Hepatocyte (in vitro differentiated cells): ENCODE measurements at regions not wholly inside any gene's neighbourhood (a gene's known extent, or its start where the extent isn't known, plus 50 kb on each side); places are given as distances from the start of the nearest gene placed in this dataset.

Experiments
- DNase-seq: peaks from one replicate; pipeline ENCODE4 v3.0.0-alpha.2; 2016; ENCODE audit warnings: low spot score
- H2AFZ ChIP-seq: fragments of 200-600 bp; sonication (generic); 2 replicates; pipeline ENCODE4 v1.6.0; 2016; ENCODE audit warnings: antibody characterized with exemption, mild to moderate bottlenecking
- H3K27ac ChIP-seq: fragments of 200-600 bp; sonication (generic); 2 replicates; pipeline ENCODE4 v1.5.1; 2016; ENCODE audit warnings: mild to moderate bottlenecking
- H3K27me3 ChIP-seq: fragments of 200-600 bp; sonication (generic); 2 replicates; pipeline ENCODE4 v1.6.1; 2016
- H3K36me3 ChIP-seq: fragments of 200-600 bp; sonication (generic); replicated peaks from 2 replicates; pipeline ENCODE4 v1.5.1; 2016; ENCODE audit warnings: low read depth; ENCODE audit not compliant: insufficient read depth
- H3K4me1 ChIP-seq: fragments of 200-600 bp; sonication (generic); 2 replicates; pipeline ENCODE4 v1.5.1; 2016; ENCODE audit warnings: mild to moderate bottlenecking, moderate library complexity; ENCODE audit not compliant: insufficient read depth
- H3K4me2 ChIP-seq: fragments of 200-600 bp; sonication (generic); 2 replicates; pipeline ENCODE4 v1.6.0; 2016
- H3K4me3 ChIP-seq: fragments of 200-600 bp; sonication (generic); 2 replicates; pipeline ENCODE4 v1.5.1; 2016; ENCODE audit warnings: mild to moderate bottlenecking
- H3K79me2 ChIP-seq: fragments of 200-600 bp; sonication (generic); 2 replicates; pipeline ENCODE4 v1.6.0; 2017; ENCODE audit warnings: mild to moderate bottlenecking
- H3K9me2 ChIP-seq: fragments of 200-600 bp; sonication (generic); replicated peaks from 2 replicates; pipeline ENCODE4 v1.6.0; 2017; ENCODE audit warnings: mild to moderate bottlenecking; ENCODE audit not compliant: insufficient read depth
- H3K9me3 ChIP-seq: fragments of 200-600 bp; sonication (generic); 2 replicates; pipeline ENCODE4 v1.5.1; 2016; ENCODE audit warnings: low read depth, mild to moderate bottlenecking
- H4K20me1 ChIP-seq: fragments of 200-600 bp; sonication (generic); 2 replicates; pipeline ENCODE4 v1.6.0; 2016; ENCODE audit warnings: mild to moderate bottlenecking; ENCODE audit not compliant: insufficient read depth, poor library complexity, severe bottlenecking
- EZH2 ChIP-seq: fragments of 200-600 bp; sonication (generic); IDR thresholded peaks from 2 replicates; pipeline ENCODE4 v1.6.1; 2016; ENCODE audit warnings: antibody characterized with exemption, mild to moderate bottlenecking, borderline replicate concordance
- EZH2phosphoT487 ChIP-seq: fragments of 200-600 bp; sonication (generic); IDR thresholded peaks from one replicate; pipeline ENCODE4 v1.6.1; 2018; ENCODE audit warnings: antibody characterized with exemption, mild to moderate bottlenecking, low read depth, moderate library complexity; ENCODE audit not compliant: unreplicated experiment, severe bottlenecking
- WGBS: methylation state at CpG from one replicate; pipeline ENCODE4 v1.1.6; 2016; ENCODE audit warnings: low lambda C conversion rate; ENCODE audit errors: missing lambda C conversion rate; 5-methylcytosine and 5-hydroxymethylcytosine counted together
- TF ChIP-seq, protein P1 (sequence below): fragments of 200-600 bp; sonication (generic); IDR thresholded peaks from 2 replicates; pipeline ENCODE4 v1.5.1; 2016; ENCODE audit warnings: antibody characterized with exemption, mild to moderate bottlenecking; ENCODE audit not compliant: poor library complexity

DNA sequence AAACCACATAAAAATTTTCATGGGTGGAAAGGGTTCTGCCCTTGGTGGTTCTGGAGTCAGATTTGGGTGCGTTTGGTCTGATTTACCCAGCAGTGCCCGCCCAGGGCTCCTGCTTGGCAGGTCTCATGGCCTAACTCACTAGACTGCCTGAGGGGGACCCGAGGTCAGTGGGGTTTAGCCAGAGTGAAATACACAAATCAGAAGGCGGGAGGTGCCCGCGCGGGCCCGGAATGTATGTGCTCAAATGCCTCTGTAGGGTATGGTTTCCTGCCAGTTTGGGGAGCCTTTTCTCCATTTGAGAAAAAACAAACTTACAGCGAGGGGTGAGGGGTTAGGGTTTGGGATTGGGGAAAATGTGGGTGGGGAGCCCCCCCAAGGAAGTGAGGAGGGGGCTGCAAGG lies 70.9 kb upstream of the POLG start:
- 23% methylated on average over 9 of the region's 9 CpGs for WGBS
- H4K20me1 ChIP-seq, result no peaks in the 10 kb centered on the region
- TF ChIP-seq, protein P1, sequence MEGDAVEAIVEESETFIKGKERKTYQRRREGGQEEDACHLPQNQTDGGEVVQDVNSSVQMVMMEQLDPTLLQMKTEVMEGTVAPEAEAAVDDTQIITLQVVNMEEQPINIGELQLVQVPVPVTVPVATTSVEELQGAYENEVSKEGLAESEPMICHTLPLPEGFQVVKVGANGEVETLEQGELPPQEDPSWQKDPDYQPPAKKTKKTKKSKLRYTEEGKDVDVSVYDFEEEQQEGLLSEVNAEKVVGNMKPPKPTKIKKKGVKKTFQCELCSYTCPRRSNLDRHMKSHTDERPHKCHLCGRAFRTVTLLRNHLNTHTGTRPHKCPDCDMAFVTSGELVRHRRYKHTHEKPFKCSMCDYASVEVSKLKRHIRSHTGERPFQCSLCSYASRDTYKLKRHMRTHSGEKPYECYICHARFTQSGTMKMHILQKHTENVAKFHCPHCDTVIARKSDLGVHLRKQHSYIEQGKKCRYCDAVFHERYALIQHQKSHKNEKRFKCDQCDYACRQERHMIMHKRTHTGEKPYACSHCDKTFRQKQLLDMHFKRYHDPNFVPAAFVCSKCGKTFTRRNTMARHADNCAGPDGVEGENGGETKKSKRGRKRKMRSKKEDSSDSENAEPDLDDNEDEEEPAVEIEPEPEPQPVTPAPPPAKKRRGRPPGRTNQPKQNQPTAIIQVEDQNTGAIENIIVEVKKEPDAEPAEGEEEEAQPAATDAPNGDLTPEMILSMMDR, result no peak
- TF ChIP-seq EZH2phosphoT487 (no peak), EZH2 (no peak)
- H3K9me2 ChIP-seq, result no peaks in the 10 kb centered on the region
- H3K4me1 ChIP-seq, result peaks cover 7% of the 10 kb centered on the region
- no peak overlapping the region for H3K4me2 ChIP-seq
- H3K27me3 ChIP-seq, result peaks cover 99% of the 10 kb centered on the region
- DNase-seq, result no peak
- no peak overlapping the region for H3K4me3 ChIP-seq
- H2AFZ ChIP-seq, result no peak overlapping the region
- H3K9me3 ChIP-seq, result no peaks in the 10 kb centered on the region
- H3K79me2 ChIP-seq, result no peaks in the 10 kb centered on the region
- no peaks in the 10 kb centered on the region for H3K36me3 ChIP-seq
- no peak overlapping the region for H3K27ac ChIP-seq

DNA sequence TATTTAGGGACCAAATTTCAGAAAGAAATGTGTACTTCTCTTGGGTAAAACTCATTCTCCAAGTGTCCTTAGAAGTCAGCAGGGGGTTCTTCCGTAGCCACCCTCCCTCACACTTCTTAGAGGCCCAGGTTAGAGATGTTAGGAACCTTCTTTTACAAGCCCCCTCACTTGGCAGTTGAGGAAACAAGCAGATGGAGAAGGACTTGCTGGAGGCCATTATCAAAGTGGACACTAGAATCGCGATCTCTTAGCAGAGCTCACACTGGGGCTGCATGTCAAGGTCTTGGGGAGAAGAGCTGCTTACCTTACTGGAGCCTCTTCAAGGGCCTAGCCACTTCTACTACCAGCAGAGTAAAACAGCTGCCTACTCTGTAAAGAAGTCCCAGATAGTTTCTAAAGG lies 69.4 kb upstream of the POLG start:
- H2AFZ ChIP-seq, result no peak overlapping the region
- H4K20me1 ChIP-seq, result no peaks in the 10 kb centered on the region
- no peaks in the 10 kb centered on the region for H3K79me2 ChIP-seq
- no peak for DNase-seq
- peaks cover 99% of the 10 kb centered on the region for H3K27me3 ChIP-seq
- WGBS, result 51% methylated on average over 3 of the region's 3 CpGs
- no peak overlapping the region for H3K4me3 ChIP-seq
- TF ChIP-seq EZH2phosphoT487 (no peak), EZH2 (no peak)
- TF ChIP-seq, protein P1, result no peak
- peaks cover 20% of the 10 kb centered on the region for H3K4me1 ChIP-seq
- no peaks in the 10 kb centered on the region for H3K9me2 ChIP-seq
- no peaks in the 10 kb centered on the region for H3K9me3 ChIP-seq
- no peak overlapping the region for H3K4me2 ChIP-seq
- no peaks in the 10 kb centered on the region for H3K36me3 ChIP-seq
- H3K27ac ChIP-seq, result no peak overlapping the region

DNA sequence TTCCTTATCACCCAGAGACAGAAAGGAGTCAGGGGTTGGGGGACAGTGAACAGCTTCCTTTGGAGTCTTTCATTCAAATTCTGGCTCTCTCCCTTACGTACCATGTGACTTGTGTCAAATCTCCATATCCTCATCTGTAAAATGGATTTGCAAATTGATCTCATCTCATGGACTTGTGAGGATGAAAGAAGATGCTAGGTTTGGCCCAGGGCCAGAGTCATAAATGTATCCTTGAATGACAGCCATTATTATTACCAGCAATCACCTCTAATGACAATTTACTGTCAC lies 67.8 kb upstream of the POLG start:
- Histone ChIP-seq H3K4me3 (no peak overlapping the region), H3K27me3 (peaks cover 99% of the 10 kb centered on the region), H3K9me2 (no peaks in the 10 kb centered on the region), H3K4me2 (no peak overlapping the region), H3K36me3 (no peaks in the 10 kb centered on the region), H4K20me1 (no peaks in the 10 kb centered on the region), H3K9me3 (no peaks in the 10 kb centered on the region), H3K4me1 (peaks cover 20% of the 10 kb centered on the region), H3K27ac (no peak overlapping the region), H3K79me2 (no peaks in the 10 kb centered on the region), H2AFZ (no peak overlapping the region)
- TF ChIP-seq, protein P1, result no peak
- TF ChIP-seq EZH2phosphoT487, result no peak
- TF ChIP-seq EZH2, result no peak
- 30% methylated on average over 1 of the region's 1 CpG for WGBS
- DNase-seq, result no peak

DNA sequence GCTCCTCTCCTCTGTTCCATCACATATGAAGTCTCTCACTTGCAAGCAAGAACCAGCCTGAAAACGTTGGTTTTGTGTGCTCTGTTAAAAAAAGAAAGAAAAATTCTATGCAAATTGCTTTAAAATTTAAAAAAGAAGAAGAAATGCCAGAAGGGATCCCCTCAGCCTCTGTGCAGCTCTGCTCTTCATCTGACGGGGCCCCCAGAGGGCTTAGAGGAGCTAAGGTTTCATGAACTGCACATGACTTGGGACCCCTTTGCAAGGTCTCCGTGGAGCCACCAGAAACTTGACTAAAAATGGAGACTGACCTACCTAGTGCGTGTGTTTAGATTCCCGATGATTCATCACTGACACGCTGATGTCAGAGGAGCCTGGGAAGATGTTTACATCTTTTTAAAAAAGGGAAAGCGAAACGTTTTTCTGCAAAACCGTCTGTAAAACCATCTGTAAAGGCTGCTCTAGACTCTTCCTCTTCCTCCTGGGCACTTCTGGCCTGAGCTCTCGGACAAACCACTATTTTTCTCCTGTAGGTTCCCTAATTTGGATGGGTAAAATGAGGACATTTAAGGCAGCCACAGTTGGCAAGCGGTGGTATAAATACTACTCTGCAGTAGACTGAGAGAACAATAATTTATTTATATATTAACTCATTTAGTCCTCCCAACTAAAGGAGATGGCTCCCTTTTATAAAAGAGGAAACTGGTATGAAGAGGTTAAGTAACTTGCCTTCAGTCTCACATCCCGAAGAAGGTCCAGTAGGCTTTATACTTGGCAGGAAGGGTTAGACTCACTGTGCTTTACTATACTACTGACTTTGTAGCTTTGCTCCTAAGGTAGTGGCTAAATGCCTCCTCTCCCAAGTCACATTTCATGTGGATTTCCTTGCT lies 67.2 kb upstream of the POLG start:
- Histone ChIP-seq H3K9me2 (no peaks in the 10 kb centered on the region), H3K79me2 (no peaks in the 10 kb centered on the region), H2AFZ (no peak overlapping the region), H3K27ac (no peak overlapping the region), H3K4me2 (no peak overlapping the region), H3K4me3 (no peak overlapping the region), H3K27me3 (peaks cover 99% of the 10 kb centered on the region), H3K4me1 (peaks cover 15% of the 10 kb centered on the region), H3K9me3 (no peaks in the 10 kb centered on the region), H4K20me1 (no peaks in the 10 kb centered on the region), H3K36me3 (no peaks in the 10 kb centered on the region)
- TF ChIP-seq, protein P1, result no peak
- TF ChIP-seq EZH2, result peak; percentile 43
- 17% methylated on average over 12 of the region's 12 CpGs for WGBS
- no peak for DNase-seq
